GM10248 (cell line): ENCODE measurements at regions not wholly inside any gene's neighbourhood (a gene's known extent, or its start where the extent isn't known, plus 50 kb on each side); places are given as distances from the start of the nearest gene placed in this dataset.

Experiments
- CTCF ChIA-PET: fragments of 300-600 bp; sonication (Branson Sonifier 250); formaldehyde crosslinking; extraction: SDS; loops from one replicate; lab custom pipeline; 2021; ENCODE audit warnings: antibody characterized with exemption; lab: Yijun Ruan, JAX
- POLR2A ChIA-PET: fragments of 350-650 bp; sonication (Branson Sonifier 250); formaldehyde crosslinking; extraction: SDS; loops from one replicate; lab custom pipeline; 2020; ENCODE audit warnings: antibody characterized with exemption; lab: Yijun Ruan, JAX
- DNase-seq: peaks from one replicate; pipeline ENCODE4 v3.0.0; 2012; ENCODE audit errors: extremely low spot score
- CTCF ChIP-seq: IDR thresholded peaks from 2 replicates; pipeline ENCODE4 v1.5.1; 2012; ENCODE audit warnings: mild to moderate bottlenecking, low read depth; ENCODE audit errors: extremely low read depth, missing control alignments, control extremely low read depth

- no peak for DNase-seq
- ChIA-PET CTCF (no interaction called here), POLR2A (no interaction called here)
- TF ChIP-seq CTCF = no peak
Observed at GRCh38 chr7:139159900-139160675, 50.6 kb upstream of the ZC3HAV1 start.

- POLR2A ChIA-PET = no interaction called here
- CTCF ChIA-PET = interaction anchor here (0.7 to 1.1 kb wide), 3 partner anchors 15 to 266 kb away, joined by 3 to 4 read pairs (median 3); no protein-coding TSS in a partner anchor
- DNase-seq = no peak
Observed at GRCh38 chr7:139168479-139168878, 59.0 kb upstream of the ZC3HAV1 start.

GRCh38 chr7:139169816-139170215 lies 60.3 kb upstream of the ZC3HAV1 start:
- TF ChIP-seq CTCF = no peak
- DNase-seq = no peak
- POLR2A ChIA-PET = no interaction called here
- CTCF ChIA-PET = no interaction called here

More at GRCh38 chr7:139168479-139168878, 59.0 kb upstream of the ZC3HAV1 start:
- no peak for TF ChIP-seq CTCF

- CTCF ChIA-PET = interaction anchor here (0.9 kb wide), 1 partner anchor 9 kb away, joined by 3 read pairs; no protein-coding TSS in a partner anchor
- no peak for DNase-seq
- TF ChIP-seq CTCF = no peak
- POLR2A ChIA-PET = no interaction called here
Observed at GRCh38 chr7:139172775-139173174, 58.3 kb upstream of the UBN2 start.

GRCh38 chr7:139177696-139178095 lies 53.3 kb upstream of the UBN2 start:
- ChIA-PET POLR2A (no interaction called here), CTCF (no interaction called here)
- DNase-seq = no peak
- TF ChIP-seq CTCF = no peak

- POLR2A ChIA-PET = no interaction called here
Observed at GRCh38 chr7:139180700-139181311, 50.2 kb upstream of the UBN2 start.

More at GRCh38 chr7:139180700-139181311, 50.2 kb upstream of the UBN2 start:
- no peak for TF ChIP-seq CTCF
- CTCF ChIA-PET = interaction anchor here (0.8 kb wide), 1 partner anchor 10 kb away, joined by 3 read pairs; no protein-coding TSS in a partner anchor
- no peak for DNase-seq
